Upper lobe of left lung (tissue), 6 donors: ENCODE measurements at regions not wholly inside any gene's neighbourhood (a gene's known extent, or its start where the extent isn't known, plus 50 kb on each side); places are given as distances from the start of the nearest gene placed in this dataset.
"Not testable (repeated sequence)": the region's sequence is repeated elsewhere in the genome, so short reads cannot be mapped to it uniquely, and the experiment has no call there.

Source experiments
- ATAC-seq, 2 donors: fragments of 200-7000 bp; cut with Tn5 transposase; one replicate each; pipeline ENCODE4 v1.9.1; 2022; ENCODE audit warnings: mild to moderate bottlenecking in 2 of 2, moderate library complexity in 2 of 2; ENCODE audit not compliant: low FRiP score in 2 of 2
- DNase-seq, 2 donors: peaks; one replicate each; pipeline ENCODE4 v3.0.0-alpha.2; 2019 to 2020
- H3K27ac ChIP-seq, 4 donors: fragments of 200-600 bp; sonication (generic); one replicate each; pipeline ENCODE4 v1.5.1; 2016 to 2019
- H3K27me3 ChIP-seq, 4 donors: fragments of 200-600 bp; sonication (generic); one replicate each; pipeline ENCODE4 v1.5.1; 2017 to 2019
- H3K36me3 ChIP-seq, 4 donors: fragments of 200-600 bp; sonication (generic); one replicate each; pipeline ENCODE4 v1.5.1; 2016 to 2019
- H3K4me1 ChIP-seq, 4 donors: fragments of 200-600 bp; sonication (generic); one replicate each; pipeline ENCODE4 v1.5.1; 2018 to 2019
- H3K4me3 ChIP-seq, 4 donors: fragments of 200-600 bp; sonication (generic); one replicate each; pipeline ENCODE4 v1.5.1; 2017 to 2019; ENCODE audit warnings: mild to moderate bottlenecking in 2 of 4, moderate library complexity in 1 of 4
- H3K9me3 ChIP-seq, 4 donors: fragments of 200-600 bp; sonication (generic); one replicate each; pipeline ENCODE4 v1.5.1; 2018 to 2019
- CTCF ChIP-seq, 6 experiments: fragments of 450-650 bp in 4 of 6; fragments of 200-600 bp in 2 of 6; sonication (generic) in 2 of 6; IDR thresholded peaks; one replicate each; pipeline ENCODE4 v1.5.1; 2016 to 2019; ENCODE audit warnings: antibody characterized with exemption in 6 of 6
- EP300 ChIP-seq, 4 donors: sonication (generic); formaldehyde crosslinking; IDR thresholded peaks; one replicate each; pipeline ENCODE4 v1.5.1; 2017; ENCODE audit warnings: antibody characterized with exemption in 4 of 4, control low read depth in 2 of 4
- POLR2A ChIP-seq, 4 donors: fragments of 450-650 bp; IDR thresholded peaks; one replicate each; pipeline ENCODE4 v1.5.1; 2016 to 2017; ENCODE audit warnings: antibody characterized with exemption in 4 of 4, mild to moderate bottlenecking in 2 of 4
- POLR2AphosphoS5 ChIP-seq, 2 donors: sonication (generic); formaldehyde crosslinking; IDR thresholded peaks; one replicate each; pipeline ENCODE4 v1.5.1; 2017; ENCODE audit warnings: antibody characterized with exemption in 2 of 2
- WGBS, 2 donors: methylation state at CpG; one replicate each; pipeline ENCODE4 v1.1.5; 2017 to 2018; 5-methylcytosine and 5-hydroxymethylcytosine counted together
- donor health status: DM: no; HTN: no; CAD: no; lungs with moderate emphysema.
- donor health status: DM: no; HTN: yes; CAD: no; lungs with severe emphysema.

- Histone ChIP-seq H3K36me3 (no peaks in the 10 kb centered on the region), H3K4me3 (no peak overlapping the region), H3K4me1 (no peaks in the 10 kb centered on the region), H3K9me3 (no peaks in the 10 kb centered on the region), H3K27me3 (no peaks in the 10 kb centered on the region), H3K27ac (no peak overlapping the region)
- no peak for DNase-seq
- no peak for ATAC-seq
- TF ChIP-seq CTCF (IDR thresholded peaks at IDR 0.05) = no peak
- TF ChIP-seq POLR2A (IDR thresholded peaks at IDR 0.05) = no peak
- TF ChIP-seq POLR2AphosphoS5 (IDR thresholded peaks at IDR 0.05) = no peak
- no peak for TF ChIP-seq EP300 (IDR thresholded peaks at IDR 0.05)
Measured at GRCh38 chr7:89685287-89685686, 469.0 kb upstream of the STEAP1 start.

GRCh38 chr7:89687211-89687610, 467.1 kb upstream of the STEAP1 start:
- DNase-seq = no peak
- TF ChIP-seq POLR2A (IDR thresholded peaks at IDR 0.05) = no peak
- no peak for TF ChIP-seq EP300 (IDR thresholded peaks at IDR 0.05)
- H3K36me3 ChIP-seq = no peaks in the 10 kb centered on the region
- no peak overlapping the region for H3K4me3 ChIP-seq
- peaks cover 0 to 1% (median 0%) of the 10 kb centered on the region in 4 donors for H3K27me3 ChIP-seq
- no peak for ATAC-seq
- H3K4me1 ChIP-seq = no peaks in the 10 kb centered on the region
- H3K9me3 ChIP-seq = no peaks in the 10 kb centered on the region
- 78 to 85% methylated on average over 2 of the region's 2 CpGs for WGBS, 2 donors
- no peak overlapping the region for H3K27ac ChIP-seq

GRCh38 chr7:89695241-89695640, 459.0 kb upstream of the STEAP1 start:
- WGBS, 2 donors = 88 to 94% methylated on average over 2 of the region's 2 CpGs
- ATAC-seq (no peak), DNase-seq (no peak)
- no peak for TF ChIP-seq POLR2AphosphoS5 (IDR thresholded peaks at IDR 0.05)
- no peak for TF ChIP-seq POLR2A (IDR thresholded peaks at IDR 0.05)
- TF ChIP-seq EP300 (IDR thresholded peaks at IDR 0.05) = no peak
- no peak for TF ChIP-seq CTCF (IDR thresholded peaks at IDR 0.05)
- H3K9me3 ChIP-seq = no peaks in the 10 kb centered on the region
- H3K36me3 ChIP-seq = no peaks in the 10 kb centered on the region
- no peaks in the 10 kb centered on the region for H3K4me1 ChIP-seq
- no peak overlapping the region for H3K4me3 ChIP-seq
- H3K27ac ChIP-seq = no peak overlapping the region
- H3K27me3 ChIP-seq = peaks cover 0 to 1% (median 0%) of the 10 kb centered on the region in 4 donors

- Histone ChIP-seq H3K4me1 (no peaks in the 10 kb centered on the region), H3K27me3 (no peaks in the 10 kb centered on the region), H3K4me3 (no peak overlapping the region), H3K27ac (no peak overlapping the region), H3K36me3 (no peaks in the 10 kb centered on the region), H3K9me3 (no peaks in the 10 kb centered on the region)
- TF ChIP-seq EP300 (IDR thresholded peaks at IDR 0.05) = no peak
- no peak for ATAC-seq
- DNase-seq = no peak
- WGBS, 2 donors = 79 to 83% methylated on average over 2 of the region's 2 CpGs
Measured at GRCh38 chr7:89714131-89714530, 440.1 kb upstream of the STEAP1 start.

DNA sequence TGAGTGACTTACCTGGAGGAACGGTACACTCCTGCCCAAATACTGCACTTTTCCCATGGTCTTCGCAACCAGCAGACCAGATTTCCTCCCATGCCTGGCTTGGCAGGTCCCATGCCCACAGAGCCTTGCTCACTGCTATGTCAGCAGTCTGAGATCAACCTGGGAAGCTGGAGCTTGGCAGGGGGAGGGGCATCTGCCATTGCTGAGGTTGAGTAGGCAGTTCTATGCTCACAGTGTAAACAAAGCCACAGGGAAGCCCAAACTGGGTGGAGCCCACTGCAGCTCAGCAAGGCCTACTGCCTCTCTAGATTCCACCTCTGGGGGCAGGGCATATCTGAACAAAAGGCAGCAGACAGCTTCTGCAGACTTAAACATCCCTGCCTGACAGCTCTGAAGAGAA, 435.3 kb upstream of the STEAP1 start:
- H3K4me3 ChIP-seq, H3K9me3 ChIP-seq, DNase-seq, H3K27me3 ChIP-seq, H3K4me1 ChIP-seq, H3K27ac ChIP-seq, ATAC-seq, H3K36me3 ChIP-seq: not testable (repeated sequence)
- 79 to 100% methylated on average over 2 of the region's 2 CpGs for WGBS, 2 donors

DNA sequence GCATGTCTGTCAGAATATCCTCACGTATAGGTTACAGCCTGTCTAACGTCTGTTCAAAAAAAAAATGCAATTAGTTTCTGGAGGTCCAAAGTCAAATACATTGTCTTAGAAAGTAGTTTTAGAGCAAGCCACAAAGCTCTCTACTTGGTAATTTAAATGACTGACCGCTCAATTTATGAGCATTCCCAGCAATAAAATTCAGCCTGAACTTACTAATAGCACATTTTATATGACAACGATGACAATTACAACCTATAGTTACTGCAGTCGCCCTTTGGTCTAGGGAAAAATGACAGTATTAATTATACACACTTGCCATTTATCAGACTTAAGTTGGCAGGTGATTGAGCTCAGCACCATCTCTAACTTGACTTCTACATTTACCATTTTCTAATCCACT, 425.8 kb upstream of the STEAP1 start:
- no peaks in the 10 kb centered on the region for H3K36me3 ChIP-seq
- H3K4me1 ChIP-seq = no peaks in the 10 kb centered on the region
- no peak overlapping the region for H3K4me3 ChIP-seq
- H3K9me3 ChIP-seq = no peaks in the 10 kb centered on the region
- WGBS, 2 donors = 79 to 83% methylated on average over 5 of the region's 5 CpGs
- H3K27ac ChIP-seq = no peak overlapping the region
- TF ChIP-seq EP300 (IDR thresholded peaks at IDR 0.05) (no peak), CTCF (IDR thresholded peaks at IDR 0.05) (no peak), POLR2A (IDR thresholded peaks at IDR 0.05) (no peak), POLR2AphosphoS5 (IDR thresholded peaks at IDR 0.05) (no peak)
- ATAC-seq = no peak
- no peak for DNase-seq
- no peaks in the 10 kb centered on the region for H3K27me3 ChIP-seq
